ENCODE measurements at regions not wholly inside any gene's neighbourhood (a gene's known extent, or its start where the extent isn't known, plus 50 kb on each side); places are given as distances from the start of the nearest gene placed in this dataset.

DNA sequence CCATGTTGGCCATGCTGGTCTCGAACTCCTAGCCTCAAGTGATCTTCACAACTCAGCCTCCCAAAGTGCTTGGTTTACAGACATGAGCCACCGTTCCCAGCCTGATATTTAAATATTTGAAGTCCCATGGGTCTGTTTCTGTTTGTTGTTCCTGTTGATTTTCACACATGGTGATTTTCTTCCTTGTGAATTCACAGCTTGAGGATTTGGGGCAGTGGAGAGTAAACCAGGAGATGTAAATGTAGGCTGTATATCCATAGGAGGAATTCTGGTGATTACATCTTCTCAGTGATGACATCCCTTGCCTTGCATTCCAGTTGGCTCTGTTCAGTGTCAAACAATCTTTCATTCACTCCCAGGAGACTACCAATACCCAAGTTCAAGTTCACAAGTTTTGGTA is 471.9 kb downstream of the KCTD12 start:
- TF ChIP-seq, protein P1, sequence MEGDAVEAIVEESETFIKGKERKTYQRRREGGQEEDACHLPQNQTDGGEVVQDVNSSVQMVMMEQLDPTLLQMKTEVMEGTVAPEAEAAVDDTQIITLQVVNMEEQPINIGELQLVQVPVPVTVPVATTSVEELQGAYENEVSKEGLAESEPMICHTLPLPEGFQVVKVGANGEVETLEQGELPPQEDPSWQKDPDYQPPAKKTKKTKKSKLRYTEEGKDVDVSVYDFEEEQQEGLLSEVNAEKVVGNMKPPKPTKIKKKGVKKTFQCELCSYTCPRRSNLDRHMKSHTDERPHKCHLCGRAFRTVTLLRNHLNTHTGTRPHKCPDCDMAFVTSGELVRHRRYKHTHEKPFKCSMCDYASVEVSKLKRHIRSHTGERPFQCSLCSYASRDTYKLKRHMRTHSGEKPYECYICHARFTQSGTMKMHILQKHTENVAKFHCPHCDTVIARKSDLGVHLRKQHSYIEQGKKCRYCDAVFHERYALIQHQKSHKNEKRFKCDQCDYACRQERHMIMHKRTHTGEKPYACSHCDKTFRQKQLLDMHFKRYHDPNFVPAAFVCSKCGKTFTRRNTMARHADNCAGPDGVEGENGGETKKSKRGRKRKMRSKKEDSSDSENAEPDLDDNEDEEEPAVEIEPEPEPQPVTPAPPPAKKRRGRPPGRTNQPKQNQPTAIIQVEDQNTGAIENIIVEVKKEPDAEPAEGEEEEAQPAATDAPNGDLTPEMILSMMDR (IDR thresholded peaks at IDR 0.05; ENCODE audit: low read depth, low read length, missing input control) = no peak
- TF ChIP-seq RAD21 (IDR thresholded peaks at IDR 0.05) (no peak), EGR1 (IDR thresholded peaks at IDR 0.05; ENCODE audit: low read depth in 2 of 2) (no peak), YY1 (IDR thresholded peaks at IDR 0.05) (no peak), TAF1 (conservative IDR thresholded peaks at IDR 0.05) (no peak), MAX (IDR thresholded peaks at IDR 0.05) (no peak), GABPA (IDR thresholded peaks at IDR 0.05 in 1 of 2, conservative IDR thresholded peaks at IDR 0.05 in 1 of 2) (no peak), REST (IDR thresholded peaks at IDR 0.05) (no peak), HNF4A (conservative IDR thresholded peaks at IDR 0.05) (no peak), FOXA1 (IDR thresholded peaks at IDR 0.05) (no peak), JUND (IDR thresholded peaks at IDR 0.05) (no peak), SP1 (IDR thresholded peaks at IDR 0.05) (no peak)

Measured in liver (tissue), 3 donors.